ENCODE measurements at regions not wholly inside any gene's neighbourhood (a gene's known extent, or its start where the extent isn't known, plus 50 kb on each side); places are given as distances from the start of the nearest gene placed in this dataset.

DNA sequence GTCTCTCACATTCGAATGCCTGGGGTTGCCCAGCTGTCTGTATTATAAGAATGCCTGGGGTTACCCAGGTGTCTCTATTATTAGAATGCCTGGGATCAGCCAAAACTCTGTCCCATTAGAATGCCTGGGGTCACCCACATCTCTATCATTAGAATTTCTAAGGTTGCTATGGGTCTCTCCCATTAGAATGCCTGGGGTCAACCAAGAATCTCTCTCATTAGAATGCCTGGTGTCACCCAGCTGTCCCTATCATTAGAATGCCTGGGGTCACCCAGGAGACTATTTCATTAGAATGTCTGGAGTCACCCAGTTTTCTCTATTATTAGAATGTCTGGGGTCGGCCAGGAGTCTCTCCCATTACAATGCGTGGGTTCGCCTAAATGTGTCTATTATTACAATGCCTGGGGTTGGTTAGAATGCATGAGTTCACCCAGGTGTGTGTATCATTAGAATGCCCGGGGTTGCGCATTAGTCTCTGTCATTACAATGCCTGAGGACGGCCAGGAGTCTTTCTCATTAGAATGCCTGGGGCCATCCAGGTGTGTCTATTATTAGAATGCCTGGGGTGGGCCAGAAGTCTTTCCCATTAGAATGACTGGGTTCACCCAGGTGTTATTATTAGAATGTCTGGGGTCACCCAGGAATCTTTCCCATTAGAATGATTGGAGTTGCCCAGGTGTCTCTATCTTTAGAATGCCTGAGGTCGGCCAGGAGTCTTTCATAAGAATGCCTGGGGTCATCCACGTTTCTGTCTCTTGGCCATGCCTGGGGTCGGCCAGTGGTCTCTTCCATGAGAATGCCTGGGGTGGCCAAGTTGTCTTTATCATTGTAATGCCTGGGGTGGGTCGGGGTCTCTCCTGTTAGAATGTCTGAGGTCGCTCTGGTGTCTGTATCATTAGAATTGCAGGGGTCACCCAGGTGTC is 59.6 kb downstream of the RNF187 start:
- no peak for DNase-seq
- Histone ChIP-seq H3K27ac (no peak overlapping the region), H3K27me3 (replicated peaks) (no peaks in the 10 kb centered on the region), H3K4me3 (ENCODE audit: low read depth, low read length) (no peak overlapping the region), H3K36me3 (replicated peaks) (no peaks in the 10 kb centered on the region)
- in situ Hi-C loops (cut with HindIII; ENCODE audit: low pct_ligation_motif_present, low sequenced_read_pairs): no loop called here
- TF ChIP-seq, protein P1, sequence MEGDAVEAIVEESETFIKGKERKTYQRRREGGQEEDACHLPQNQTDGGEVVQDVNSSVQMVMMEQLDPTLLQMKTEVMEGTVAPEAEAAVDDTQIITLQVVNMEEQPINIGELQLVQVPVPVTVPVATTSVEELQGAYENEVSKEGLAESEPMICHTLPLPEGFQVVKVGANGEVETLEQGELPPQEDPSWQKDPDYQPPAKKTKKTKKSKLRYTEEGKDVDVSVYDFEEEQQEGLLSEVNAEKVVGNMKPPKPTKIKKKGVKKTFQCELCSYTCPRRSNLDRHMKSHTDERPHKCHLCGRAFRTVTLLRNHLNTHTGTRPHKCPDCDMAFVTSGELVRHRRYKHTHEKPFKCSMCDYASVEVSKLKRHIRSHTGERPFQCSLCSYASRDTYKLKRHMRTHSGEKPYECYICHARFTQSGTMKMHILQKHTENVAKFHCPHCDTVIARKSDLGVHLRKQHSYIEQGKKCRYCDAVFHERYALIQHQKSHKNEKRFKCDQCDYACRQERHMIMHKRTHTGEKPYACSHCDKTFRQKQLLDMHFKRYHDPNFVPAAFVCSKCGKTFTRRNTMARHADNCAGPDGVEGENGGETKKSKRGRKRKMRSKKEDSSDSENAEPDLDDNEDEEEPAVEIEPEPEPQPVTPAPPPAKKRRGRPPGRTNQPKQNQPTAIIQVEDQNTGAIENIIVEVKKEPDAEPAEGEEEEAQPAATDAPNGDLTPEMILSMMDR (IDR thresholded peaks at IDR 0.05; ENCODE audit: low read depth, low read length, missing control alignments): no peak

GRCh38 chr1:228547464-228547792 is 60.2 kb downstream of the RNF187 start:
- in situ Hi-C loops (cut with HindIII; ENCODE audit: low pct_ligation_motif_present, low sequenced_read_pairs): no loop called here
- Histone ChIP-seq H3K4me3 (ENCODE audit: low read depth, low read length) (no peak overlapping the region), H3K27ac (no peak overlapping the region), H3K36me3 (replicated peaks) (no peaks in the 10 kb centered on the region), H3K27me3 (replicated peaks) (no peaks in the 10 kb centered on the region)
- no peak for DNase-seq
- TF ChIP-seq, protein P1 (IDR thresholded peaks at IDR 0.05; ENCODE audit: low read depth, low read length, missing control alignments): no peak

DNA sequence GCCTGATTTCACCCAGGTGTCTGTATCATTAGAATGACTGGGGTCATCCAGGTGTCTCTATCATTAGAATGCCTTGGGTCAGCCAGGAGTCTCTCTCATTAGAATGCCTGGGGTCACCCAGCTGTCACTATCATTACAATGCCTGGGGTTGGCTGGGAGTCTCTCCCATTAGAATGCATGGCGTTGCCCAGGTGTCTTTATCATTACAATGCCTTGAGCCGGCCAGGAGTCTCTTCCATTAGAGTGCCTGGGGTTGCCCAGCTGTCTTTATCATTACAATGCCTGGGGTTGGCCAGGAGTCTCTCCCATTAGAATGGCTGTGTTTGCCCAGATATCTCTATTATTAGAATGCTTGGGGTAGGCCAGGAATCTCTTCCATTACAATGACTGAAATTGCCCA is 61.6 kb downstream of the RNF187 start:
- no peaks in the 10 kb centered on the region for H3K27me3 ChIP-seq (replicated peaks)
- no peak overlapping the region for H3K4me3 ChIP-seq (ENCODE audit: low read depth, low read length)
- DNase-seq: no peak
- in situ Hi-C loops (cut with HindIII; ENCODE audit: low pct_ligation_motif_present, low sequenced_read_pairs): no loop called here
- TF ChIP-seq, protein P1 (IDR thresholded peaks at IDR 0.05; ENCODE audit: low read depth, low read length, missing control alignments): no peak
- no peaks in the 10 kb centered on the region for H3K36me3 ChIP-seq (replicated peaks)
- no peak overlapping the region for H3K27ac ChIP-seq

DNA sequence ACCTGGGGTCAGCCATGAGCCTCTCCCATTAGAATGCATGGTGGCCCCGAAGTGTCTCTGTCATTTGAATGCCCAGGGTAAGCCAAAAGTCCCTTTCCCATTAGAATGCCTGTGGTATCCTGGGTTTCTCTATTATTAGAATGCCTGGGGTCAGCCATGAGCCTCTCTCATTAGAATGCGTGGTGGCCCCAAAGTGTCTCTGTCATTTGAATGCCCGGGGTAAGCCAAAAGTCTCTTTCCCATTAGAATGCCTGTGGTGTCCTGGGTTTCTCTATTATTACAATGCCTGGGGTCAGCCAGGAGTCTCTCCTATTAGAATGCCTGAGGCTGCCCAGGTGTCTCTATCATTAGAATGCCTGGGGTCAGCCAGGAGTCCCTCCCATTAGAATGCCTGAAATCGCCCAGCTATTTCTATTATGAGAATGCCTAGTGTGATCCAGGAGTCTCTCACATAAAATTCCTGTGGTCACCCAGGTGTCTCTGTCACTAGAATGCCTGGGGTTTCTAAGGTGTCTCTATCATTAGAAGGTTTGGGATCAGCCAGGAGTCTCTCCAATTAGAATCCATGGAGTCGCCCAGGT is 65.5 kb downstream of the RNF187 start:
- no peaks in the 10 kb centered on the region for H3K36me3 ChIP-seq (replicated peaks)
- H3K27me3 ChIP-seq (replicated peaks): no peaks in the 10 kb centered on the region
- in situ Hi-C loops (cut with HindIII; ENCODE audit: low pct_ligation_motif_present, low sequenced_read_pairs): no loop called here
- TF ChIP-seq, protein P1 (IDR thresholded peaks at IDR 0.05; ENCODE audit: low read depth, low read length, missing control alignments): no peak
- H3K4me3 ChIP-seq (ENCODE audit: low read depth, low read length): no peak overlapping the region
- DNase-seq: no peak
- no peak overlapping the region for H3K27ac ChIP-seq

- Histone ChIP-seq H3K36me3 (replicated peaks) (no peaks in the 10 kb centered on the region), H3K27me3 (replicated peaks) (no peaks in the 10 kb centered on the region), H3K27ac (no peak overlapping the region), H3K4me3 (ENCODE audit: low read depth, low read length) (no peak overlapping the region)
- in situ Hi-C loops (cut with HindIII; ENCODE audit: low pct_ligation_motif_present, low sequenced_read_pairs): no loop called here
- TF ChIP-seq, protein P1 (IDR thresholded peaks at IDR 0.05; ENCODE audit: low read depth, low read length, missing control alignments): no peak
- no peak for DNase-seq
Observed at GRCh38 chr1:228554107-228554506, 66.9 kb downstream of the RNF187 start.

Data from brain microvascular endothelial cell (primary cell).